Choroid plexus epithelial cell (primary cell): ENCODE measurements at regions not wholly inside any gene's neighbourhood (a gene's known extent, or its start where the extent isn't known, plus 50 kb on each side); places are given as distances from the start of the nearest gene placed in this dataset.

Experiments used
- DNase-seq: peaks from one replicate; pipeline ENCODE4 v3.0.0-alpha.2; 2010; ENCODE audit warnings: low read depth
- H3K4me3 ChIP-seq: 2 replicates; pipeline ENCODE4 v1.5.1; 2011; ENCODE audit warnings: low read depth, mild to moderate bottlenecking, control low read depth, low read length, moderate library complexity
- TF ChIP-seq, protein P1 (sequence below): conservative IDR thresholded peaks from 2 replicates; pipeline ENCODE4 v1.5.1; 2011; ENCODE audit warnings: low read depth, mild to moderate bottlenecking, control low read depth, inconsistent platforms, low read length, moderate library complexity

DNA sequence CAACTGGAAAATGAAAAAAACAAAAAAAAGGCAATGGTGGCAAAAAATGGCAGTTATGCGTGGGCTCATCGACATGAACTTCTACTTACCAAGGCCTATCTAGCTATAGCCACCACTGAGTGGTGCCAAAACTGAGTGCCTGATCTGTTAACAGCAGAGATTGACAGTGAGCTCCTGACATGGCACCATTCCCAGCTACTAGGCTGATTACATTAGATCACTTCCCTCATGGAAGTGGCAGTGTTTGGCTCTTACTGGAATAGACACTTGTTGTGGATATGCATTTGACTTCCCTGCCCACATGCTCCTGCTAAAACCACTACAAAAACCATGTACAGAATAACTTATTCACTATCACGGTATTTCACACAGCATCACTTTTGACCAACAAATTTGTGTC lies 216.1 kb upstream of the SGK1 start:
- H3K4me3 ChIP-seq: no peak overlapping the region
- DNase-seq: no peak
- TF ChIP-seq, protein P1, sequence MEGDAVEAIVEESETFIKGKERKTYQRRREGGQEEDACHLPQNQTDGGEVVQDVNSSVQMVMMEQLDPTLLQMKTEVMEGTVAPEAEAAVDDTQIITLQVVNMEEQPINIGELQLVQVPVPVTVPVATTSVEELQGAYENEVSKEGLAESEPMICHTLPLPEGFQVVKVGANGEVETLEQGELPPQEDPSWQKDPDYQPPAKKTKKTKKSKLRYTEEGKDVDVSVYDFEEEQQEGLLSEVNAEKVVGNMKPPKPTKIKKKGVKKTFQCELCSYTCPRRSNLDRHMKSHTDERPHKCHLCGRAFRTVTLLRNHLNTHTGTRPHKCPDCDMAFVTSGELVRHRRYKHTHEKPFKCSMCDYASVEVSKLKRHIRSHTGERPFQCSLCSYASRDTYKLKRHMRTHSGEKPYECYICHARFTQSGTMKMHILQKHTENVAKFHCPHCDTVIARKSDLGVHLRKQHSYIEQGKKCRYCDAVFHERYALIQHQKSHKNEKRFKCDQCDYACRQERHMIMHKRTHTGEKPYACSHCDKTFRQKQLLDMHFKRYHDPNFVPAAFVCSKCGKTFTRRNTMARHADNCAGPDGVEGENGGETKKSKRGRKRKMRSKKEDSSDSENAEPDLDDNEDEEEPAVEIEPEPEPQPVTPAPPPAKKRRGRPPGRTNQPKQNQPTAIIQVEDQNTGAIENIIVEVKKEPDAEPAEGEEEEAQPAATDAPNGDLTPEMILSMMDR: no peak

DNA sequence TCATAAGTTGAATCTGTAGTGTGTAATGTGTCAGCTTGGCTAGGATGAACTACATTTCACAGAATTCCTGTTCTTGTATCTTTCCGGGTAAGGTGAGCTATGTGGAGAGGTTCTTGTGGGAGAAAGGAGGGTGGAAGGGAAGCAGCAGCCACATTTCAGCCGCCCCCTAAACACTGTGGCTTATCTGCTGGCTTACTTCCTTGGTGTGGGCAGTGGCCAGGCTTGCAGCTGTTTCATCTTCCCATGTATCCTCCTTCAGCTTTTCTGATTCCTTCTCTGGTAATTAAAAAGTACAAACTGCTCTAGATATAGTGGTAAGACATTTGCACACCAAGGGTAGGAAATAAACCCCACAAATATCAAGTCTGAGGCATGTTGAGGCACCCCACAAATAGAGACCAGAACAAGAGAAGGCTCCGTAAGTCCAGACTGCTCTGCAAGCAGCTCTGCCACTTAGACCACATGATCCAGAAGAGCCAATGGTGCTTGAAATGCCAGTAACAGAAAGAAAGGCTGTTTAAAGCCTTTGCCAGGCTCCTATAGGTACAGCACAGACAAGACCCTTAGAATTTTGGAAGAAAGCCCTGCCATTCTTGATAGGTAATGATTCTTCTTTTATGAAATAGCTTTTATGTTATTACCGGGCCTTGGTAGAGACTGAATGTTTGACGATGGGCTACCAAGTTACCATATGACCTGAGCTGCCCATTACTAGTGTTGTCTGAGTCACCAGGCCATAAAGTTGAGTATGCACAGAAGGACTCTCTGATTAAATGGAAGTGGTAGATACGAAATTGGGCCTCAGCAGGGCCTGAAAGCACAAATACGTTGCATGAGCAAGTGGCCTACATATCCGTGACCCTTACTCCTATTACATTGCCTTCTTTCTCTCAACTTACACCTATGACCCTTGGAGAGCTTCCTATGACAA lies 215.0 kb upstream of the SGK1 start:
- no peak overlapping the region for H3K4me3 ChIP-seq
- DNase-seq: no peak
- TF ChIP-seq, protein P1: no peak

DNA sequence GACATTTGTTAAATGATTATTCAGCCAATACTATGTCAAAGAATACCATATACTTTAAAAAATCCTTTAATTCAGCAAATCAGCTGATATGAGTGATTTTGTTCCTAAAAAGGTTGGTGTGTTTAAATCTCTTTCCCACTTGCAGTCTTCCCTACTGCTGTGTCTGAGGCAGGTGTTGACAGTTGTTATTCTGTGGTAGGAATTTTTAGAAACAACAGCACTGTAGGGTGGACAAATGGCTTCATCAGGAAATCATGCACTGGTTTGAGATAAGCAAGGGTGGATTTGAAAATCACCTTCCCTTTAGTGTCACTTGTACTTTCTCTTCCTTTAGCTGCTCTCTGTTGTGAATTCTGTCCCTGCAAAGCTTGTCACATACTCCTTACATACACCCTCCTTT lies 213.7 kb upstream of the SGK1 start:
- H3K4me3 ChIP-seq: no peak overlapping the region
- no peak for DNase-seq
- TF ChIP-seq, protein P1: no peak

DNA sequence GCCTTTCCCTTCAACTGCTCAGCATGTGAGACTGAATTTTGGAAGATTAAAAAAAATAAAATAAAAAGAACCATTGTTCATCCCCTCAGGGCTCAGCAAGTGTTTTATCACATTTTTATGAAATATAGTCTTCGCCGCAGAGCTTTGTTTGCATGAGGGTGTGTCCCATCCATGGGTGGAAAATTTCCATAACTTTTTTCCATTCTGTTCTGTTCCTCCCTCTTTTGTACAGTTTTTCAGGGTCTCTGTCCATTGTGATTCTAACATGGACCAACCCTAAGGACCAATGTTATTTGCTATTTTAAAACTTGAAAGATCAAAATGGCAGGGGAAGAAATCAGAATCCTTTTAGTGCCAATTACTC lies 213.3 kb upstream of the SGK1 start:
- no peak overlapping the region for H3K4me3 ChIP-seq
- no peak for DNase-seq
- TF ChIP-seq, protein P1: no peak

DNA sequence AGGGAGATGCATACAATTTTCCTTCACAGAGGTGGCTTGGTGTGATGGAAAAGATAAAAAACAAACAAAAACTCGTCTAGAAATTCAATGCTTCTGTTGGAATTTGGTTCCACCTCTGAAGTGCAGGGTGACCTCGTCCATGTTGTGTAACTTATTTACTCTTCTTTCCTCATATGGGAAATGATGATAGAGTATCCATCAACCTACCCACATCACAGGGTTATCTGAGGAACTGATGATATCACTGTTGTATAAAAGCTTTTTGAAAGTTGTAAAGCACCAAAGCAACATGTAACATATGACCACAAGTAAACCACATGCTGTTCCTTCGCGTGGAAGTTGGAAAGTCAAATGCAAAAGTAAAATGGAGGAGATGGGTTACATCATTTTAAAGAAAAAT lies 212.0 kb upstream of the SGK1 start:
- no peak overlapping the region for H3K4me3 ChIP-seq
- TF ChIP-seq, protein P1: no peak
- peak; percentile 78 for DNase-seq

DNA sequence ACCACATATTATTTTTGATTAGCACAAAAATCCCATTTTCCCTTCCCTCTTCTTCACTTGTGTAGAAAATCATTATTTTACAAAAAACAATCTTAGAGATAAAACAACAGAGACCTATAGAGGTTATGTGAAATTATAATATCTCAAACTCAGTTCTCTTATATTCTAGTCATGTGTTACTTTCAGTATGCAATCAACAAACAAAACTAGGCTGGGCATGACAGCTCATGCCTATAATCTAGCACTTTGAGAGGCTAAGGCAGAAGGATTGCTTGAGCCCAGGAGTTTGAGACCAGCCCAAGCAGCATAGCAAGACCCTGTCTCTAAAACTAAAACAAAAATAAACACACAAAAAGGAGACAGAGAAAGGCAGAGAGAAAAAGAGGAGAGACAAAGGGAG lies 211.4 kb upstream of the SGK1 start:
- TF ChIP-seq, protein P1: no peak
- no peak for DNase-seq
- H3K4me3 ChIP-seq: no peak overlapping the region
